GM04503 (cell line): ENCODE measurements at regions not wholly inside any gene's neighbourhood (a gene's known extent, or its start where the extent isn't known, plus 50 kb on each side); places are given as distances from the start of the nearest gene placed in this dataset.

Experiments
- DNase-seq: peaks from one replicate; pipeline ENCODE4 v3.0.0-alpha.2; 2012; ENCODE audit warnings: low read depth

- no peak for DNase-seq
Measured at GRCh38 chr15:97096303-97096835, 765.9 kb downstream of the NR2F2 start.

GRCh38 chr15:97099040-97099439, 768.5 kb downstream of the NR2F2 start:
- DNase-seq: no peak

DNA sequence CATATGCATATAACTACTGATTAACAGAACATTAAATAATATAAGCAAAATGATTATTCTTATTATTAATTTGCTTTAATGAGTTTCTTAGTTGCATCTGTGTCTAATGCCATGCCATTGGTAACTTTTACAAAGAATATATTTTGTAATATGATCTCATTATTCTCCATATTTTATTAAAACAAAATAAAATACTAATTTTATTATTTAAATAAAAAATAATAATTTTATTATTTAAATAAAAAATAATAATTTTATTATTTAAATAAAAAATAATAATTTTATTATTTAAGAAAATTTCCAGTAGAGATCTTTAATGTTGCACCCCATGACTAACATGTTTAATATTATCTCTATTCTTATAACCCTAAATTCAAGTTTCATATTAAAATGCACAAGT, 771.1 kb downstream of the NR2F2 start:
- DNase-seq: no peak

DNA sequence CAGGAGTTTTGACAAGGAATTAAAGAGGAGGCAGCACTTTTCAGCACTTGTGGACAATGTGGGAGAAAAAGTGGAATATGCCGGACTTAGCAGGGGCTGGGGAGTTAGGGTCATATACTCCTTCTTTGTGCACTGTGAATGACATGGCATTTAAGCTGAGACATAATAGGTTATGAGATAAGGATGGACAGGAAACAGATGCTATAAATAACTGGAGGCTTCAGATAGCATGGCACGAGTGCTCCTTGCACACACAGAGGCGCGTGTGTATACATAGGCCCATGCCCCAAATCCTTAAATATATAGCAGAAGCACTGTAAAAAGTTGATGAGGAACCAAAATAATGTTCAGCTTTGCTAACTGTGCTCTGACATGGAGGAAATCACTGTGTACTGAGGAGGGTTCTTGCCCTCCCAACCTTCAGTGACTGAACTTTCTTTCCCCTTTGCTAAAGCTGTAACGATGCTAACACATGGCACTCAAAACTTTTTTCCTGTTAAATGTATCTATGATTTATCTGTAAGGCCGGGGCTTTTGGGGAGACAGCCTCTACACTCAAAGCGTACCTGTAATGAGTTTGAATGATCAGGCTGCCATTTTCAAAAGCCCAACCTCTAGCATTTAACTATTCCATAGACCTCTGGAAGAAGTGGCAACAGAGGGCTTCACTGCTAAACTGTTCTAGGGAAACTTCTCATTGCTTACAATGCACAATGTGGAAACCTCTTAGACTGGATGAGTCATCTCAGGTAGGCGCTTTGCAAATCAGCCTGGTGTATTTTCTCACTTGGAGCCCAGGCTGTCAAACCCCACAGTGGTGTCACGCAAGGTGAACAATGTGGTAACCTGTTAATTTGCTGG, 784.6 kb downstream of the NR2F2 start:
- no peak for DNase-seq

DNA sequence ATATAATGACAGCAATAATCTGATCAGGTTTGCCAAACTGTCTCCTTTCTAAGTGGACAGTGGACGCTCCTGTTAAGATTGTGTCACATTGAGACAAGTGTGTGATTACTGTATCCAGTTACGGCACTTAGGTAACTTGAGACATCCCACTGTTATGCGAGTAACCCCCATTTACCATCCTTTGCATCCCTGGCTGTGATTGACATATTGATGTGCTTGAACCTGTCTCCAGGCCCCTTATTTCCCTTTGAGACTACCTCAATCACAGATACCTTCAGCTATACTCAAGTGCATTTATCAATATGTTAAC, 785.2 kb downstream of the NR2F2 start:
- DNase-seq: no peak

DNA sequence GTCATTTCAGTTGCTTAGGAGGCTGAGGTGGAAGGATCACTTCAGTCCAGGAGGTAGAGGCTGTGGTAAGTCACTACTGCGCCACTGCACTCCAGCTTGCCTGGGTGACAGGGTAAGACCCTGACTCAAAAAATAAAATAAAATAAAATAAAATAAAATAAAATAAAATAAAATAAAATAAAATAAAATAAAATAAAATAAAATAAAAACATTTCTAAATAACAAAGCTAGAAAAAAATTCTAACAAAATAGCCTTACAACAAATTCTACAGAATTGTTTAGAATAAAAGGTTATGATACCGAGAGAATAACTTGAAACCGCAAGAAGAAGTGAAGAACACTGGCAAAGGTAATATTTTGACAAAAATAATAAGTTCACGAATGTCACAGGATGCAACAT, 794.3 kb downstream of the NR2F2 start:
- no peak for DNase-seq

- no peak for DNase-seq
Measured at GRCh38 chr15:97126553-97127233, 796.2 kb downstream of the NR2F2 start.

- DNase-seq: no peak
Measured at GRCh38 chr15:97129674-97130073, 799.2 kb downstream of the NR2F2 start.

DNA sequence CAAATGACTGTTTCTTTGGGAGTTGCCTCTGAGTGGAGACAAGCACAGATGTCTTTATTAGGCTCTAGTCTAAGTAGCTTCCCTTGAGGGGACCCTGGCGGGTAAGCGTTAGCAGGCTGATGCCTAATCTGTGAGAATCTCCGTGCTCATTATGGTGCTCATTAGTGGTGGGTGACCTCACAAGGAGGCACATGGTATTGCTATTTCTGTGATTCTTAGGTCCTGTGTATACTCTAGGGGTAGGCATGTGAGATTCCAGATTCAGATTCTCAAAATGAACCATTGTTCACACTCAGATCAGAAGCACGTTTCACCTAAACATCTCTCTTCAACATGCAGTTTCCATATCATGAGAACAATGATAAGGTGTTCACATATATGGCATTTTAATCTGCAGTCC, 809.7 kb downstream of the NR2F2 start:
- DNase-seq: no peak

DNA sequence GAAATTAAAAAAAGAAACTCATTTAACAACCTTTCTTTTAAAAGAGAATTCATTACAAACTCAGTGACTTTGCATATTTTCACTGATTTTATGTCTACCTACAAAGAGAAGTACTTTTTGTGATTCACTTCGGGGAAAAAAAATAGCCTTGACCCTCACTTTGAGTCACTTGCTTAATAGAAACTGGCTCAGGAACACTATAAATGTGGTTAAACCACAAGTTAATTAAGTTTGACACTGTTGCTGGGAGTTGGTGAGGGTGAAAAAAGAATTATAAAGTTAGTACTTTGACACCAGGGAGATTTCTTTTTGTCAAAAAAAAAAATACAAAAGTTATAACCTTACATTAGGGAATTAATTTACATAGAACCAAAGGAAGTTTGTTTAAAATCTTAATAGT, 810.9 kb downstream of the NR2F2 start:
- DNase-seq: no peak

DNA sequence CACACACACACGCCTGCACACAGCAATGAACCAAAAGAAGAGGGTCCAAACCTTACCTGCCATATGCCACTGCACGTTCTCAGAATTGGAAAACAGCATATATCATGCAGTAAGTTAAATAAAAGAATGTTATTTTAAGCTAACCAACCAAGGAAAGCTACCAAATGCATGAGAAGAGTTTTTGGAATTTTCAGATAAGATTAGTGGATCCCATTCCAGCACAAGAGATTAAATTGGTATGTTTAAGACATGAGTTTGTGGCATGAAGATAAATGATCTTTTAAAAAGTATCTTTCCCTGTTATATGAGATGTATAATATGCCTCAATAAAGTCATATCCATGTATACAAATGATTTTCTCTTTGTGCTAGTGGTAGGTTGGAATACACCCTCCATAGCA, 811.4 kb downstream of the NR2F2 start:
- no peak for DNase-seq

DNA sequence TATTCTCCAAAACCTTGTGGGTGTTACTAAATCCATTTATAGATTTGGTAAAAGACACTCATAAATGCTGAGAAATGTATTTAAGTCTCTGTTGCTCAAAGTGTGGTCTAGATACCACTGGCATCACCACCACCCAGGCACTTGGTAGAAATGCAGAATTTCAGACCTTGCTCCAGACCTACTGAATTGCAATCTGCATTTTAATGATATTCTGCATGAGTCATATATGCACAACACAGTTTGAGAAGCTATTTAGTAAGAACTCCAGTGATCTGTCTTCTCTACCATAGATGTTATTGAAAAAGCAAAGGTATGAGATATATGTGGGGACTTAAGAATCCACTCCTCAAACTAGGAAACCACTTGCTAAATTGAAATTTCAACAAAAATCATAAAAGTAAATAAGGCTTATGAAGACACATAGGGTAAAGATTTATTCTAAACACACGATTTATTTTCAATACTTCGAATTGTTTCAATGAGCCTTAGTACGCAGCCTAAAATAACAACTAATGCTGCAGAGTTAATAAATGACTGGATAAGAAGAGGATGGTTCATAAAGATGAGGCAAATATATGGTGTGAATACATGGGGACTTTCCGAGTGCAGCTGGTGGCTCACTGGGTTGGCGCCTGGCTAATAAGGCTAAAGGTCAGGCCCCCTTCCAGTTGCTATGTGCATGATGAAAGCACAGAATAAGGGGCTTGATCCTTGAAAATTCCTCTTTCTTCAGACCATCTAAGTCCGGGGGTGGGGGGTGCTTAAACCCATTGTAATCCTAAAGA, 813.3 kb downstream of the NR2F2 start:
- no peak for DNase-seq

GRCh38 chr15:97144377-97144711, 813.8 kb downstream of the NR2F2 start:
- DNase-seq: no peak

GRCh38 chr15:97146929-97147870, 813.3 kb upstream of the ARRDC4 start:
- no peak for DNase-seq

GRCh38 chr15:97153356-97153965, 807.0 kb upstream of the ARRDC4 start:
- no peak for DNase-seq

GRCh38 chr15:97156739-97157265, 803.7 kb upstream of the ARRDC4 start:
- no peak for DNase-seq

- no peak for DNase-seq
Measured at GRCh38 chr15:97162805-97163495, 797.6 kb upstream of the ARRDC4 start.

GRCh38 chr15:97165205-97165604, 795.3 kb upstream of the ARRDC4 start:
- no peak for DNase-seq

DNA sequence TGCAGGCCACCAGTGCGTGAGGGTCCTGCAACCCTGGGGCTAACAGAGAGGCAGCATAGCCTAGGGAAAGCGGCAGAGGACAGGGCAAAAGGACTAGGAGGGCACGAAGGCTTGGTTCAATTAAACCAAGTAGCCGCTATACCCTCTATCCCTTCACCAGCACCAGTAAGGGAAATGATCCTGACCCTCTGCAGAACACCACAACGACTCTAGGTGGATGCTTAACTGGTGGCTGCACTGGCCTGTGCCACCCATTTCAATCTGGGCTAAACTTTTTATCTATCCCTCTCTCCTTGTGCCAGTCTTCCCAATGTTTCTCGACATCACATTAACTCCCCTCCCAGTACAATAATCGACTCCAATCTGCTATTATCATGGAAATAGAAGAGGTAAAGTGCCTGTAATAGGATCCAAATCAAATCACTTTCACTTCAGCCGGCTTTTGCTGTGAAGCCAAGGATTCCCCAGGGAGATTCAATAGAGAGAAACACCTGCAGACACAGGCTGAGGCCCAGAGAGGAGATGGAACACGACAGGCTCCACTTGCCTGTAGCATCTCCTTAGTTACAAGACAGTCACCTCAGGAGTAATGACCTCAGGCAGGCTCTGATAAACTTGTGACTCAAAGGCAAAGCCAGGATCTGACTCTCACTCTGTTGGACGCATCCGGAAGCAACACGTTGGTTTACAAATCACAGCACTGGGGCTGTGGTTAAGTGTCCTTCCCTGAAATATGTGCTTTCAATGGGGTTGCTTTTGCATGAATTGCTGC, 791.6 kb upstream of the ARRDC4 start:
- no peak for DNase-seq

GRCh38 chr15:97171556-97171955, 788.9 kb upstream of the ARRDC4 start:
- no peak for DNase-seq
